HG02798 (cell line): ENCODE measurements at regions not wholly inside any gene's neighbourhood (a gene's known extent, or its start where the extent isn't known, plus 50 kb on each side); places are given as distances from the start of the nearest gene placed in this dataset.

Source experiments
- ATAC-seq: cut with Tn5 transposase; IDR thresholded peaks from one replicate; pipeline ENCODE4 v1.9.1; 2021; ENCODE audit warnings: mild to moderate bottlenecking; ENCODE audit not compliant: unreplicated experiment, poor library complexity

- no peak for ATAC-seq
These were observed 693.3 kb downstream of the CDH11 start for GRCh38 chr16:64428463-64429113.

- ATAC-seq = no peak
These were observed 695.7 kb downstream of the CDH11 start for GRCh38 chr16:64426131-64426666.

GRCh38 chr16:64425381-64425780, 696.5 kb downstream of the CDH11 start:
- ATAC-seq = no peak

GRCh38 chr16:64422259-64422658, 699.6 kb downstream of the CDH11 start:
- no peak for ATAC-seq

DNA sequence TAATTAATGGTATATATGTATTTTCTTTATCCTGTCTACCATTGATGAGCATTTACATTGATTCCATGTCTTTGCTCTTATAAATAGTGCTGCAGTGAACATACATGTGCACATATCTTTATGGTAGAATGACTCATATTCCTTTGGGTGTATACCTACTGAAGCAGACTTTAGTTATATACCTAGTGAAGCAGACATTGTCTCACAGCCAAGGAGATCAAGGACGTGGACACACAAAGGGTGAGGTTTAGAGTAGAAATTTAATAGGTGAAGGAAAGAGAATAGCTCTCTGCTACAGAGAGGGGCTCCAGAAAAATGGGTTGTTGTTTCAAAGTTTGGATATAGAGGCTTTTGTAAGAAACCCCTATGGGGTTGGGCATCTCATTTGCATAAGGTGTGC, 700.3 kb downstream of the CDH11 start:
- no peak for ATAC-seq

- no peak for ATAC-seq
These were observed 702.0 kb downstream of the CDH11 start for GRCh38 chr16:64419832-64420231.

DNA sequence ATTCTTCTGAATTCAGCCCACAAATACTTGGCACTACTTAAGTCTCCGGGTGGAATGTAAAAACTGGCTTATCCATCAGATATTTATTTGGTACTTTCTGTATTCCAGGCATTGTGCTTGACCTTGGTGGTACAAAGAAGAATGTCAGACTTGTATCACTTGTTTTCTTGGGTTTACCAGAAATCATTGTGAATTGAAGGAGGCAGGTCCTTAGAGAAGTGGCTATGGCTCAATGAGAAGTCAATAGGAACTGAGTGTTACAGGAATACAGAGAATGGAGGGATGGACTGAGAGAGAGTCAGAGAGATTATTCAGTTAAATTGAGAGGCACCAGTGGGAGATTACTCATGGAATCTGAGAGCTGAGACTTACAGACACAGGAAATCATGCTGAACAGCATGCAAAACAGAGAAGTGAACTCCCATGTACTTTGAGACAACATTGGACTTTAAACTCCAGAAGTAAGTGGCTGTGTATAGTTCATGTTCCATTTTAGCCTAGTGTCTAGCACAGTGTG, 704.1 kb downstream of the CDH11 start:
- no peak for ATAC-seq

GRCh38 chr16:64416216-64417005, 705.5 kb downstream of the CDH11 start:
- ATAC-seq = no peak

DNA sequence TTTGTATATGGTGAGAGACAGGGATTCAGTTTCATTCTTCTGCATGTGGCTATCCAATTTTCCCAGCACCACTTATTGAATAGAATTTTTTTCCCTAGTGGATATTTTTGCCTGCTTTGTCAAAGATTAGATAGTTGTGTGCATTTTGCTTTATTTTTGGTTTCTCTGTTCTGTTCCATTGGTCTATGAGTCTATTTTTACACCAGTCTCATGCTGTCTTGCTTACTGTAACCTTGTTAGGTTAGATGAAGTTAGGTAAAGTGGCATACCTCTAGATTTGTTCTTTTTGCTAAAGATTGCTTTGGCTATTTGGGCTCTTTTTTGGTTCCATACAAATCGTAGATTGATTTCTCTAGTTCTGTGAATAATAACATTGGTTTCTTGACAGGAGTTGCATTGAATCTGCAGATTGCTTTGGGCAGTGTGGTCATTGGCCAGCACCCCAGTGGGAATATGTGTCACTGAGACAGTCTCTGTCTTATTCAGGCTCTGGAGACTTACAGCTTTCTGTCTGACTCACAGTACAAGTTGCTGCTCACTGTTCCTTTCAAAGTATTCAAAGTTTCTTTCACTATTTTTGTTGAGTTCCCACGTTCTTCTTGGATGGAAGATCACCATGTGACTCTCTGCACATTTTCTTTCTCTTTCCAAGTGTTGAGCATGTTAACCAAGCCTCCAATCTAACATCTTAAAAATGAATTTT, 709.1 kb downstream of the CDH11 start:
- no peak for ATAC-seq

DNA sequence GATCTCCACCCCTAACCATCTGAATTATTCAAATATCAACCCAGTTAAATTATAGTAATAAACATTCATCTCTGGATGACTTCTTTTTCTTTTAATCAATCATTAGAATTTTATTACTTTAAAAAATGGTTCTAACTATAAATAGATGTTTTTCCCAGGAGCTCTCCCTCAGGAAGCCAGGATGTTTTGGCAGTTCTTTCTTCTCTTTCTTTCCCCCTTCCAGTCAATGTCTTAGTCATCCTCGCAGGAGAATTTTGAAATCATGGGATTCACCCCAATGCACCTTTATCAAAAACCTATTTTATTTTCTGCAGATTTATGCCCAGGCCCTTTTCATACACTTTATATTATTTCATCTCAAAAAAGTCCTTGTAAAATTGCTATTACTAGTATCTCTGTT, 711.6 kb downstream of the CDH11 start:
- no peak for ATAC-seq

- ATAC-seq = no peak
These were observed 712.1 kb downstream of the CDH11 start for GRCh38 chr16:64409783-64410210.

GRCh38 chr16:64408699-64409098, 713.2 kb downstream of the CDH11 start:
- ATAC-seq = no peak

DNA sequence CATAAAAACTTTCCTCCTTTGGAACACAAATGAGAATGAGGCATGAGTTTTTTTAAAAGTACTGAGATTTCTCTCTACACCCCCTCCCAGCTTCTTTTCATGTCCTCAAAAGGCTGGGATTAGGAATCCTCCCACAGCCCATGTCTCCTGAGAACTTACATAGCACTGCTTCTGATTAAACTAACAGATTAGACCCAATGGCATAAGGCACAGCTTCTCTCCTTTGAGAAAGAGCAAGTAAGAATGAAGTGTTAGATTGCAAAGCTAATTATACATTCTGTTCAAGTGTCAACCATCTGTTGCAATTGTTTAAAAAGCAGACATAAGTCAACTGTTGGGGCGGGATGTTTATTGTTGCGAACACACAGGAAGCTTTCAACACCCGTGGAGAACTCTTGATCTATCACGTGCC, 715.1 kb downstream of the CDH11 start:
- no peak for ATAC-seq

- ATAC-seq = no peak
These were observed 718.5 kb downstream of the CDH11 start for GRCh38 chr16:64403352-64403751.

DNA sequence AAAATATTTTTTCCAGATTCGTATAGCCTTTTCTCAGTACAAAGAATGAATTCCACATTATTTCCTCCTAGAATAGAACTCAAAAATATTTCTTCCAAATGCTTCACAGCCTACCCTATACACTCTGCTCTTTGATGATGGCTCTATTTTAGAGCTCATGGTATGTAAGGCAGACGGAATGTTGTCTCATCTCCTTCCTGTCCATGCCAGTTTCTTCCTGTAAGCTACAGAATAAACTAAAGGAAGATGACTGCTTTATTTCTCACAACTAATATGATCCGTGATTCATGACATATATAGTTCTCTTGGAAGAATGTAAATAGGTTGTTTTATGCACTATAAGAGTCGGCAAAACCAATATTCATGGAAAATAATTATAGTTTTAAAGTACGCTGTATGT, 723.1 kb downstream of the CDH11 start:
- ATAC-seq = no peak

DNA sequence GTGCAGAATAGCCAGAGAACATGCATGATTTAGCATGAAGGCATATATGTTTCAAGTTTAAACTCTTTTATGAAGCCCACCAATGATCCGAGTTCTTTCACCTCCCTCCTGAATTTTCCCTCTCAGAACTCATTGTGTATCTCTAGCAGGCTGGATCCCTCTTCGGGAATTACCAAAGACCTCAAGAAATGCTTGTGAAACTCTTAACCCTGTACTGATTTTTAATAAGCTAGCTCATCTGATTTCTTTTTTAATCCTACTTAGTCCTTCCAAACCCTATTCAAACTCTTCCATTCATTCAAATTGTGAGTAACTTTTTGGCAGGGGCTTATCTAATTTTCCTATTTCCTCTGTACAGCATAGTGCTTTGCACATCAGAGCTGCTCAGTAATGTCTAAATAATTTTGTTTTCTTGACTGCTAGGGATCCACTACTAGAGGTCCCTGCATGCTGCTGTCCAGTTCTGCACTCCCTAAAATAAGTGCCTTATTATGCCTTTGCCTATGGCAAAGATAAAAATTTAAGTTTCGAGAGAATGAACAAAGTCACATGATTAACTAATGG, 723.8 kb downstream of the CDH11 start:
- no peak for ATAC-seq

GRCh38 chr16:64397042-64397441, 724.8 kb downstream of the CDH11 start:
- ATAC-seq = no peak

DNA sequence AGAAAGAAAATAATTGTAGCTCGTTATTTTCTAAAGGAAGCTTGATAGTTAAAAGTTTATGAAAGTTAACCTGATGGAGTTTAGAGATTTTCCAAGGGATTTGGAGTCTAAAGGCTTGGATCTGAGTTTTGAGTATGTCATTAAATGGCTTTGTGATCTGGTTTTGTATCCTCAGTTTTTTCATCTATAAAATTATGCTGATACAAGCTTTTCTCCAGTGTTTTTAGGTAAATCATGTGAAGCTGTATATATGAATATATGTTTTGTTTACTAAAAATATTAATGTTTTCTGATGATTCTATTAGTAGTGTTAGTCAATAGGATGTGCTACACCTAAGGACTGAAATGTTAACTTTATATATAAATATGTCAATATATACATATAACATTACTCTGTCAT, 727.8 kb downstream of the CDH11 start:
- ATAC-seq = no peak

- no peak for ATAC-seq
These were observed 729.4 kb downstream of the CDH11 start for GRCh38 chr16:64392456-64392855.

DNA sequence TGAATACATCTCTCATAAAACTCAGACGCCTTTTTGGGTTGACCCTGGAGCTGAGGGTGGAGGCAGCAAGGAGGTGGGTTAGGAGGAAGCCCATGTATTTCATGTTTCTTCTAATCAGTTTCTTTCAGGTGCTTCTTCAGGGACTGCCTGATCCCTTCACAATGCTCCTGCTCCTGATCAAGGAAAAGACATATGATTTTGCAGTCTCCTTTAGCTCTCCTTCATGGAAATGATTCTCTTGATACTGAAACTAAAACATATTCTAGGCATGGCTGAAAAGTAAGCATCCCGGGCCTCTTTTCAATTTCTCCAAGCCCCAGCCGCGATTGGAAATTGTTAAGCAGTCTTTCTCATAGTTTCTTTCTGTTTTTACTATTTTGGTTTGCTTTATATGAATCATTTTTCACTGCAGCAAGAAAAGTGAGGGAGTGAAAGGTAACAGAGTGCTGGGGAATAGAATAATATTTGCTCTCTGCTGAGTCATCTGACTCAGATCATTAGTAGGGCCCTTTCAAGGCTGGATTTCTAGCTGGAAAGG, 730.7 kb downstream of the CDH11 start:
- no peak for ATAC-seq
